GM18867 (cell line): ENCODE measurements at regions not wholly inside any gene's neighbourhood (a gene's known extent, or its start where the extent isn't known, plus 50 kb on each side); places are given as distances from the start of the nearest gene placed in this dataset.
"Not testable (repeated sequence)": the region's sequence is repeated elsewhere in the genome, so short reads cannot be mapped to it uniquely, and the experiment has no call there.

Source experiments
- ATAC-seq: cut with Tn5 transposase; IDR thresholded peaks from one replicate; pipeline ENCODE4 v1.9.1; 2021; ENCODE audit warnings: mild to moderate bottlenecking, moderate library complexity; ENCODE audit not compliant: unreplicated experiment

- no peak for ATAC-seq
These were observed 119.7 kb downstream of the MACROH2A1 start for GRCh38 chr5:135279328-135279727.

GRCh38 chr5:135276151-135276550 is 122.9 kb downstream of the MACROH2A1 start:
- no peak for ATAC-seq

DNA sequence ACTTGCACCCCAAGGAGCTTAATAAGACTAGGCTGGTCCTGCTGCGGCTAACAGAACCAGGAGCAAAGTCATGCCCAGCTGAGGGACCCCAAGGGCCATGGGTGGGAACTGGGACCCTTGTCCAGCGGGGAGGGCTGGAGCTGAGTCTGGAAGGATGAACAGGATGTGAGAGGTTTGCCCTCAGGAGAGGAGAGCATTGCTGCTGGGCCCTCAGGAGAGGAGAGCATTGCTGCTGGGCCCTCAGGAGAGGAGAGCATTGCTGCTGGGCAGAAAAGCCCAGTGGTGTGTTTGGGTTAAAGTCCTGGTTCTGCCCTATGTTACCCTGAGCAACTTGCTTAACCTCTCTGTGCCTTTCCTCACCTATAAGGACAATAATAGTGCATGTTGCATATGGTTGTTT is 125.8 kb downstream of the MACROH2A1 start:
- no peak for ATAC-seq

DNA sequence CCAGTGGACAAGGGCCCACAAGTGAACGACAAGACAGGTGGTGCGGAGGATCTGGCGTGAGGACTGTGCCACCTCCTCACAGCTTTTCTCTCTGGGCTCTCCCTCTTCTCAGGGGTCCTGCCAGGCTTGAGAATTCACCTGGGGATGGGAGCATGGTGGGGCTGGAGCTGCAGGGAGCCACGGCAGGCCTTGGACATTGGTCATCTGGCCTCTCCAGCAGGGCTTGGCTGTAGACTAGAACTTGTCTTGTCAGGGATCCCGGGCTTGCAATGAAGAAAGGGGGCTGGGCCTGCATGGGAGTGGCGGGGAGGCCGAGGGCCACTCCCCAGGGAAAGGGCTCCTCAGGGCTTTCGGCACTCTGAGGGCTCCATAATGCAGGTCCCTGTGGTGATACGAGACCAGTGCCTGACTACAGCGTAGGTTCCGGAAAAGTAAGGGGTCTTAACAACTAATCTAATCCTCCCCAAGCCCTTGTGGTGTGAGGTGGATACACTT is 126.7 kb downstream of the MACROH2A1 start:
- ATAC-seq: no peak

- ATAC-seq: no peak
These were observed 127.3 kb downstream of the MACROH2A1 start for GRCh38 chr5:135271533-135272310.

- no peak for ATAC-seq
These were observed 129.1 kb downstream of the MACROH2A1 start for GRCh38 chr5:135269931-135270421.

DNA sequence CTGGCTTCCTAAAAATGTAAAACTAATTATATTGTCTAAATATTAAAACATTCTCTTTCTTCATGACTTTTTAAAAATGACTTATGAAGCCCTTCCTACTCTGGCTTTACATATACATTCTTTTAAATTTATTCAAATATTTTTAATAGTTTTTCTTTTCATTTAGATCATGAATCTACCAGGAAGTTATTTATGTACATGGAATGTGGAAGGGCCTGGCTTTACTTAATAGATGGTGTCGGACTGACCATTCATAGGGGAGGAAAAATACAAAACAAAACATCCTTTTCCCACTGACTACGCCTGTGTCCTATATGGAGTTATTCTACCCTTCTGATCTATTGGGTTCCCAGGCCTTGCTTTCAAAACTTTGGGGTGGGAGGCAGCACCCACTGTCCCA is 129.8 kb downstream of the MACROH2A1 start:
- no peak for ATAC-seq

GRCh38 chr5:135266975-135267374 is 132.1 kb downstream of the MACROH2A1 start:
- ATAC-seq: no peak

GRCh38 chr5:135266303-135266635 is 132.8 kb downstream of the MACROH2A1 start:
- no peak for ATAC-seq

DNA sequence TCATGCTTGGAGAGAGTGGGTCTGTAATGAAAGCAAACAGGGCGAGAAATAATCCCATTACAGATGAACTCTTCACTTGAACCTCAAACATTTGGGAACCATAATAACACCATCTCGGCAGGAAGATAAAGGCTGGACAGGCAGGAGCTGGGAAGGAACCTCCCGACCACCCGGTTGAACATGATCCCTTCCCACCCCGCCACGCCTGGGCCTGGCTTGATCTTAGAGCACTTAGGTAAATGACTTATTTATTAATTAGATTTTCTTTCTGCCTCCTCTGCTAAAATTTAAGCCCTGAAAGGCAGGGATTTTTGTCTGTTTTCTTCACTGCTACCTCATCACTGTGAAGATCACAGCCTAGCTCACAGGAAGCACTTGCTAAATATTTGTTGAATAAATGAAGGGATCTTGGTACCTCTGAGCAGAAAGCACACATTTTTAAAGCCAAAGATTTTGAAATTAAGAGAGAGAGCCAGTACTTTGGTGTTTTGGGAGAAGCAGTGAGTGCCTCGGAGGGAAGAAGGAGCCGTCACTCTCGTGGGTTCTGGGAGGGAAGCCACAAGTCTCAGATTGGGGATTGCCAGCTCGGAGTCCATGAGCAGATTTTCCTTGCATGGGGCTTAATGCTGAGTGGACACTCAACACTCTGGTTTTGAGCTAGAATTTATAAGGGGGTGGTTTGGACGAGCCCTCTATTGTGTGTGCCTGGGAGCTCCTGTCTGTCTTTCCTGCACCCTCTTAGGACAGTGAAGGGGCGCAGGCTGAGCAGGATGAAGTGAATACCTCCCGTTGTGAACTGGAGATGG is 133.3 kb downstream of the MACROH2A1 start:
- ATAC-seq: no peak

- no peak for ATAC-seq
These were observed 134.3 kb downstream of the MACROH2A1 start for GRCh38 chr5:135264451-135265440.

DNA sequence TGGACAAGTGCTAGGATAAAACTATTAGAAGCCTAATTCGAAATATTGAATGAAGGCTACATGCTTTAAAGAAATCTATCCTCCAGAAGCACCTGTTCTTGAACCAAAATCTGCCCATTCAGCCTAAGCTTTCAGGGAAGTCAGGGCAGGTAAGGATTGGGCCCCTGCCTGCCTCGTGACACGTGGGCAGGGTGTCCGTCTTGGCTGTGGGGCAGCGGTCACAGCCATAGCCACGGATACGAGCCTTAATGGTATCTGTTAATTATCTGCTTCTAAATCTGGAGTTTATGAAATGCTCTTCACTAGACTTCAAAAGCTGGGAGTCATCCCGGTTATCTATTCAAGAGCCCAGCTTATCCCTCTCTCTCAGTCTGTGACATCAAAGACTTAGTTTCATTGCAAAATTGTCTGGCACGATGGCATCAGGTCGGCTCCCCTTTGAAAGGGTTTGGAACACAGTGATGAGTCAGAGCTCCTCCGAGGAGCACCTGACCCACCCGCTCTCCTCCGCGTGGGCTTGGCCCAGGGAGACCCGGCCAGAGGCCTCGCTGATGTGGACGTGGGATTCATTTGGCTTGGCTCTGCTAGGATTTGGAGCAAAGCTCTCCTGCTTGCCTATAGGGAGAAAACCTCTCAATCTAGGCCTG is 135.9 kb downstream of the MACROH2A1 start:
- no peak for ATAC-seq

DNA sequence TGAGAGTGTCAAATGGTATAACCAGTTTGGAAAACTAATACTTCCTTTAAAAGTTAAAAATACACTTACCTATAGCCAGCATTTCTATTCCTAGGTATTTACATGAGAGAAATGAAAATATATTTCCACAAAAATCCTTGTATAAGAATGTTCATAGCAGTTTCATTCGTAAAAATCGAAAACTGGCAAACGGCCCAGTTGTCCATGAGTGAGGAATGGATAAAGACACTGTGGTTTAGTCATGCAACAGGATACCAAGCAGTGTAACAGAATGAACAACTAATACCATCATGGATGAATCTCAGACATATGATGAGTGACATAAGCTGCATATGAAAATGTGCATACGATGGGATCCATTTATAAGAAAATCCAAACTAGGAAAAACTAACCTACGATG is 136.7 kb downstream of the MACROH2A1 start:
- ATAC-seq: no peak

DNA sequence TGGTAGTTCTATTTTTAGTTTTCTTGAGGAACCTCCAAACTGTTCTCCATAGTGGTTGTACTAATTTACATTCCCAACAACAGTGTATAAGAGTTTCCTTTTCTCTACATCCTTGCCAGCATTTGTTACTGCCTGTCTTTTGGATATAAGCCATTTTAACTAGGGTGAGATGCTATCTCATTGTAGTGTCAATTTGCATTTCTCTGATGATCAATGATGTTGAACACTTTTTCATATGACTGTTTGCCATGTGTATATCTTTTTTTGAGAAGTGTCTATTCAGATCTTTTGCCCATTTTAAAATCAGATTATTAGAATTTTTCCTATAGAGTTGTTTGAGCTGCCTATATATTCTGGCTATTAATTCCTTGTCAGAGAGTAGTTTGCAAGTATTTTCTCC is 138.9 kb downstream of the MACROH2A1 start:
- not testable (repeated sequence) for ATAC-seq

GRCh38 chr5:135255461-135256178 is 143.4 kb downstream of the MACROH2A1 start:
- ATAC-seq: no peak

GRCh38 chr5:135254183-135254582 is 144.8 kb downstream of the MACROH2A1 start:
- no peak for ATAC-seq

DNA sequence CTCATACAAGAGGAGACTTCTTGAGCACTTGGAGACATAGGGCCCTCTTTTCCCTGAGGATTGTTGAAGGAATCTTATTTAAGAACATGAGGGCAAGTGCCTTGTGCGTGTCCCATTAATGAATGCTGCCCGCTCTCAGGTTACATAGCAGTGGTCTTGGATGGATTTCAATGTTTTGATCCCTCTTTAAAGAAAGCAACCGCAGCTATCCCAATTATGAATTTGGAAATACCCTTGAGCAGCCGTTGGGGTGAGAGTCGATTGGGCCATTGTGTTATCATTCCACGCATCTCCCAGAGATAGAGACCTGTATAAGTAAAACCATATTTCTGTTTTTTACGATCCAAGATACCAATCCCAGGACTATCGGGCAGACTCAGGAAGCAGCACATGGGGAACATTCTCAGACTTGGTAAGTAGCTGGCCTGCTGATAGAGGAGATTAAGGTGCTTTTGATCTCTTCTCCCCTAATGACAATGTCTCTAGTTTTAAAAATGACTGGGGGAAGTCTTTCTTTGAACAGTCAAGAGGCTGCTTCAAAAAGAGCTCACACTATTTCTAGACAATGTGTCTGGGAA is 145.3 kb downstream of the MACROH2A1 start:
- ATAC-seq: no peak

DNA sequence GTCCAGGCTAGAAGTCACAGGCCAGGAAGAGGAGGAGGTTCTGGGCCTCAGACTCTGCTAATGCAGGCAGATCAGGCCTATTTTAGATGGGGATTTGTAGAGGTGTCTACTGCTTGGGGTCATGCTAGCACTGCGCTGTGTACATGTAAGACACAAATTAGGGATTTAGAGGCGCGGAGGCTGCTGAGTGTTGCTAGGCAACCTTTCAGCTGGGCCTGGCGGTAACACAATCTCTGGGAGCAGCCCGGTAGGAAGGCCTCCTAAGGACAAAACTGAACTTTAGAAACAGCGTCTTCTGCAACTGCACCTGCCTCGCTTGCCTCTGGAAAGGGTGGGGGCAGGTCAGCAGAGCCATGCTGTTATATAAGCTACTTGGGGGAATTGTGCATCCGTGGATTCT is 147.9 kb downstream of the MACROH2A1 start:
- ATAC-seq: no peak

GRCh38 chr5:135250671-135251070 is 148.4 kb downstream of the MACROH2A1 start:
- ATAC-seq: no peak
